ENCODE measurements at regions not wholly inside any gene's neighbourhood (a gene's known extent, or its start where the extent isn't known, plus 50 kb on each side); places are given as distances from the start of the nearest gene placed in this dataset.
"Not testable (repeated sequence)": the region's sequence is repeated elsewhere in the genome, so short reads cannot be mapped to it uniquely, and the experiment has no call there.

DNA sequence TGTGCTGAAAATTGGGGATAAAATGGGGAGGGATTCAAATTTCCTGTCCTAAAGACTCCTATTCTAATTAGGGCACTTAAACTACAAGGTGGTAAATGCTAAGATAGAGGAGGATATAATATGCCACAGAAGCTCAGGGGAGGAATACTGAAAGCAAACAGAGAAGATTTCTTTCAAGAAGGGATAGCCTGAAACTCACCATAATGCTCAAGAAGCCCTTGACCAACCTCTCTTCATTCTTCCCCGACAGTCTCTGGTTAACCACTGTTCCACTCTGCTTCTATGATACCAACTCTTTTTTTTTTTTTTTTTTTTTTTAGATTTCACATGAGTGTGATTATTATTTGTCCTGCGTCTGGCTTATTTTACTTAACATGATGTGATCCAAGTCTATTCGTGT, 398.2 kb upstream of the FRG2C start:
- ATAC-seq (no peak), DNase-seq (no peak)
- H3K36me3 Mint-ChIP-seq = no peaks in the 10 kb centered on the region
- no peak overlapping the region for H3K27ac Mint-ChIP-seq
- no peak overlapping the region for H3K4me3 Mint-ChIP-seq
- no peaks in the 10 kb centered on the region for H3K4me1 Mint-ChIP-seq
- peaks cover 0 to 1% (median 0%) of the 10 kb centered on the region in 5 donors for H3K27me3 Mint-ChIP-seq
- POLR2A ChIA-PET = no interaction called here
- H3K9me3 Mint-ChIP-seq = peaks cover 0 to 3% (median 0%) of the 10 kb centered on the region in 9 donors

- ATAC-seq, H3K9me3 Mint-ChIP-seq, H3K27ac Mint-ChIP-seq, H3K4me3 Mint-ChIP-seq, POLR2A ChIA-PET, H3K36me3 Mint-ChIP-seq, DNase-seq, H3K27me3 Mint-ChIP-seq, H3K4me1 Mint-ChIP-seq: not testable (repeated sequence)
Measured at GRCh38 chr3:75268576-75268975, 395.6 kb upstream of the FRG2C start.

GRCh38 chr3:75272237-75272636, 391.9 kb upstream of the FRG2C start:
- H3K36me3 Mint-ChIP-seq, H3K27me3 Mint-ChIP-seq, H3K9me3 Mint-ChIP-seq, H3K4me1 Mint-ChIP-seq, ATAC-seq, DNase-seq, H3K27ac Mint-ChIP-seq, H3K4me3 Mint-ChIP-seq, POLR2A ChIA-PET: not testable (repeated sequence)

- DNase-seq (no peak), ATAC-seq (no peak)
- Mint-ChIP-seq H3K4me3 (no peak overlapping the region), H3K9me3 (peaks cover 0 to 3% (median 0%) of the 10 kb centered on the region in 9 donors), H3K27me3 (peaks cover 0 to 3% (median 0%) of the 10 kb centered on the region in 5 donors), H3K36me3 (no peaks in the 10 kb centered on the region), H3K4me1 (no peaks in the 10 kb centered on the region), H3K27ac (no peak overlapping the region)
- POLR2A ChIA-PET = no interaction called here
Measured at GRCh38 chr3:75272691-75273090, 391.4 kb upstream of the FRG2C start.

DNA sequence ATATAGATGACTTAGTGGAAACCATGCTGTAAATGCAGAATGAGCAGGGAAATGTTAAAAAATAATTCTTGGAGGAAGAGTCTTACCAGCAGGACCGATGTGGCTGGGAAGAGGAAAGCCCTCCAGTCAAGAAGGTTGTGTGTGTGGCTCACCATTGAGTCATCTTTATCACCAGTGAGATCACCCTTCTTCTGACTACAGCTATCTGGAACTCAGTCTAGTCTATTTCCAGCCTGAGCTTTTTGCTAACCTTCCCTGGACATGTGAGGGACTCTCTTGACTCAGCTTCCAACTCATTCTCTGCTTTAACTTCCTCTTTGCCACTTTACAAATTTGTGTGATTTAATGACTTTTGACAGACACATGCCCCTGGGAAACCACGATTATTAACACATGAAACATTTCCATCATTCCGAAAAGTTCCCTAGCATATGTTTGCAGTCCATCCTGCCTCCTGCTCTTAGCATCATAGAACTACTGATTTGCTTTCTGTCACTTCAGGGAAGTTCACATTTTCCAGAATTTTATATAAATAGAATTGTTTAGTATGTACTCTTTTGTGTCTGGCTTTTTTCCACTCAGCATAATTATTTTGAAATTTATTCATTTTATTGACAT, 378.5 kb upstream of the FRG2C start:
- H3K36me3 Mint-ChIP-seq, ATAC-seq, POLR2A ChIA-PET, H3K4me3 Mint-ChIP-seq, H3K27ac Mint-ChIP-seq, DNase-seq, H3K4me1 Mint-ChIP-seq: not testable (repeated sequence)
- Mint-ChIP-seq H3K9me3 (peaks cover 0 to 10% (median 2%) of the 10 kb centered on the region in 9 donors), H3K27me3 (peaks cover 0 to 20% (median 9%) of the 10 kb centered on the region in 5 donors)

DNA sequence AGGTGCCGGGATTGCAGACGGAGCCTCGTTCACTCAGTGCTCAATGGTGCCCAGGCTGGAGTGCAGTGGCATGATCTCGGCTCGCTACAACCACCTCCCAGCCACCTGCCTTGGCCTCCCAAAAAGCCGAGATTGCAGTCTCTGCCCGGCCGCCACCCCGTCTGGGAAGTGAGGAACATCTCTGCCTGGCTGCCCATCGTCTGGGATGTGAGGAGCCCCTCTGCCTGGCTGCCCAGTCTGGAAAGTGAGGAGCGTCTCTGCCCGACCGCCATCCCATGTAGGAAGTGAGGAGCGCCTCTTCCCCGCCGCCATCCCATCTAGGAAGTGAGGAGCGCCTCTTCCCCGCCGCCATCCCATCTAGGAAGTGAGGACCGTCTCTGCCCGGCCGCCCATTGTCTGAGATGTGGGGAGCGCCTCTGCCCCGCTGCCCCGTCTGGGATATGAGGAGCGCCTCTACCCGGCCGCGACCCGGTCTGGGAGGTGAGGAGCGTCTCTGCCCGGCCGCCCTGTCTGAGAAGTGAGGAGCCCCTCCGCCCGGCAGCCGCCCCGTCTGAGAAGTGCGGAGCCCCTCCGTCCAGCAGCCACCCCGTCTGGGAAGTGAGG, 375.1 kb upstream of the FRG2C start:
- ATAC-seq, H3K4me1 Mint-ChIP-seq, H3K27ac Mint-ChIP-seq, POLR2A ChIA-PET, H3K36me3 Mint-ChIP-seq, DNase-seq, H3K4me3 Mint-ChIP-seq: not testable (repeated sequence)
- Mint-ChIP-seq H3K27me3 (peaks cover 0 to 13% (median 5%) of the 10 kb centered on the region in 5 donors), H3K9me3 (peaks cover 0 to 10% (median 2%) of the 10 kb centered on the region in 9 donors)

DNA sequence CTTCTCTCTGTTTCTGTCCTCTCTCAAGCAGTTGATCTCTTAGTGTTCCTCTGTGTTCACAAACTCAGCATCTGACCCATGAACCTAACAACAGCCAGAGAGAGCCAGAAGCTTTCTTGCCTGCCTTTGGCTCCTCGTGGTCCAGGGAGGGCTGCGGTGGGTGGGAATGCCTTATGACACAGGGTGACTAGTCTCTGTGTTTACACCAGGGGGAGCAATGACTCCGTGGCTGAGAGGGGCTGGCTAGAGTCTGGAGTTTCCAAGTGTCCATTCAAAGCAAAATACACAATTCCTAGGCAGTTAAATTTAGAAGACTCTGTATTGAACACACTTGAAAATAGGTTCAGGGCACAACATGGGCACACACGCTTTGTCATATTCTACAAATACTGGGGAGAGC, 370.0 kb upstream of the FRG2C start:
- ATAC-seq = no peak
- POLR2A ChIA-PET = no interaction called here
- no peak overlapping the region for H3K4me3 Mint-ChIP-seq
- peaks cover 0 to 17% (median 6%) of the 10 kb centered on the region in 9 donors for H3K9me3 Mint-ChIP-seq
- no peaks in the 10 kb centered on the region for H3K4me1 Mint-ChIP-seq
- peaks cover 0 to 12% (median 9%) of the 10 kb centered on the region in 5 donors for H3K27me3 Mint-ChIP-seq
- DNase-seq = peak in 1 of 10 donors; percentile 0
- H3K36me3 Mint-ChIP-seq = no peaks in the 10 kb centered on the region
- H3K27ac Mint-ChIP-seq = no peak overlapping the region

- H3K4me1 Mint-ChIP-seq = no peaks in the 10 kb centered on the region
- POLR2A ChIA-PET = no interaction called here
- ATAC-seq = no peak
Measured at GRCh38 chr3:75295013-75295412, 369.1 kb upstream of the FRG2C start.

GRCh38 chr3:75296858-75297257, 367.3 kb upstream of the FRG2C start:
- H3K4me1 Mint-ChIP-seq = no peaks in the 10 kb centered on the region

More at GRCh38 chr3:75295013-75295412, 369.1 kb upstream of the FRG2C start:
- Mint-ChIP-seq H3K36me3 (no peaks in the 10 kb centered on the region), H3K27me3 (peaks cover 0 to 12% (median 9%) of the 10 kb centered on the region in 5 donors), H3K4me3 (no peak overlapping the region), H3K27ac (no peak overlapping the region), H3K9me3 (peaks cover 0 to 17% (median 6%) of the 10 kb centered on the region in 9 donors)
- DNase-seq = no peak

DNA sequence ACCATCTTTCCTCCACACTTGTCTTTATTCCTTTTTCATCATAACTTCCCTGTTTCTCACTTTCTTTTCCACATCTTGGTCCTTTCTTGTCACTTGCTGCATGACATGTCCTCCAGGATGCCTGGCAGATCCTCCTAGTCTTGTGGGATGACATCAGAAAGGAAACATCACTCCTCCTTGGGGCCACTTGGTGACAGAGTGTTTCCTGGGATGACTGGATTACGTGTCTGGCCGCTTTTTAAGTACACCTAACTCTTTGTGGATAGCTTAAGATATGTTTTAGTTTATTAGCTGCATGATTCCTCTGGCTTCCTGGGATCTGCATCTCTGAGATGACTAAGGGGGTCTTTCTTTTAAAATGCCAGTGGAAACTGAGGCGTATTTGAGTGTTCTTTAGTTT, 363.5 kb upstream of the FRG2C start:
- Mint-ChIP-seq H3K36me3 (no peaks in the 10 kb centered on the region), H3K27me3 (peaks cover 0 to 14% (median 0%) of the 10 kb centered on the region in 5 donors), H3K4me3 (no peak overlapping the region), H3K9me3 (peaks cover 0 to 17% (median 6%) of the 10 kb centered on the region in 9 donors), H3K27ac (no peak overlapping the region), H3K4me1 (no peaks in the 10 kb centered on the region)
- DNase-seq (no peak), ATAC-seq (no peak)
- POLR2A ChIA-PET = no interaction called here

More at GRCh38 chr3:75296858-75297257, 367.3 kb upstream of the FRG2C start:
- ATAC-seq (no peak), DNase-seq (no peak)
- Mint-ChIP-seq H3K4me3 (no peak overlapping the region), H3K27me3 (peaks cover 0 to 9% (median 5%) of the 10 kb centered on the region in 5 donors), H3K9me3 (peaks cover 0 to 17% (median 6%) of the 10 kb centered on the region in 9 donors), H3K27ac (no peak overlapping the region), H3K36me3 (no peaks in the 10 kb centered on the region)
- POLR2A ChIA-PET = no interaction called here

GRCh38 chr3:75301050-75301449, 363.1 kb upstream of the FRG2C start:
- H3K36me3 Mint-ChIP-seq, H3K4me3 Mint-ChIP-seq, H3K27ac Mint-ChIP-seq, DNase-seq, ATAC-seq, POLR2A ChIA-PET, H3K4me1 Mint-ChIP-seq: not testable (repeated sequence)
- peaks cover 0 to 17% (median 0%) of the 10 kb centered on the region in 5 donors for H3K27me3 Mint-ChIP-seq
- H3K9me3 Mint-ChIP-seq = peaks cover 0 to 17% (median 6%) of the 10 kb centered on the region in 9 donors

- Mint-ChIP-seq H3K9me3 (peaks cover 0 to 3% (median 0%) of the 10 kb centered on the region in 9 donors), H3K4me1 (no peaks in the 10 kb centered on the region), H3K27ac (no peak overlapping the region), H3K27me3 (peaks cover 0 to 22% (median 1%) of the 10 kb centered on the region in 5 donors), H3K36me3 (no peaks in the 10 kb centered on the region), H3K4me3 (no peak overlapping the region)
- no peak for ATAC-seq
- no peak for DNase-seq
- POLR2A ChIA-PET = no interaction called here
Measured at GRCh38 chr3:75303741-75304140, 360.4 kb upstream of the FRG2C start.

GRCh38 chr3:75305901-75306300, 358.2 kb upstream of the FRG2C start:
- no peaks in the 10 kb centered on the region for H3K36me3 Mint-ChIP-seq
- no peaks in the 10 kb centered on the region for H3K4me1 Mint-ChIP-seq
- POLR2A ChIA-PET = no interaction called here

More at GRCh38 chr3:75305901-75306300, 358.2 kb upstream of the FRG2C start:
- no peaks in the 10 kb centered on the region for H3K9me3 Mint-ChIP-seq
- peaks cover 0 to 21% (median 5%) of the 10 kb centered on the region in 5 donors for H3K27me3 Mint-ChIP-seq
- DNase-seq (no peak), ATAC-seq (no peak)
- no peak overlapping the region for H3K4me3 Mint-ChIP-seq
- no peak overlapping the region for H3K27ac Mint-ChIP-seq
